ENCODE measurements at regions not wholly inside any gene's neighbourhood (a gene's known extent, or its start where the extent isn't known, plus 50 kb on each side); places are given as distances from the start of the nearest gene placed in this dataset.

DNA sequence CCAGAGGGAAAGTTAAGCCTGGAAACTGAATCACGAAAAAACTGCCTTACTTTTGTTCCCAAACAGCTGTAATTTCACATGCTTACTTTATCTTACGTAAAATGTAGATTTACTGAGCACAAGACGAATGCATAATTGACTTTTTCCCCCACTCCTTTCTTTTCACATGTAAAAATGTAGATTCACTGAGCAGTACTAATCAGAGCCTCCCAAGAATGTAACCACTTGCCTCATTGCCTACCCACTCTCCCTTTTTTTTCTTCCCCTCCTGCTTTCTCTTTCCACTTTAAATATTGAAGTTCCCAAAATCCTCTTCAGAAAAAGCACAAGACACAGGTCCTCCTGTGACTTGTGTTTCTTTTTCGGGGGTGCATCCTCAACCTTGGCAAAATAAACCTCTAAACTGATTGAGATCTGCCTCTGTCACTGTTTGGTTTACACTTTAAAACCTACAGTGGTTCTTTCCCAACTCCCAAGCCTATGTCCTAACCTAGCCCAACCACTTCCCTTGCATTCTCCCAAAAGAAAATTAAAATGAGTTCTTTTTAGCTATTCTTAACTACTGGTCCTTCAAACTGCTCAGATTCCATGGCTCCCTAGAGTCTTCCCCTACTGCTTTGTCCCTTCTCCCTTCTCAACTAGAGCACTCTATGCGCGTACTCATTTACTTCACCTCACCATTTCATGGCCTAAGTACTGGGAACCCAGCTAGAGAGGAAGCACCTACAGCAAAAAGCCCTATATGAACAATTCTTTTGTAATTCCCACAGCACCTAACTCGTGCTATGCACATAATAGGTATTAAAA lies 236.6 kb upstream of the MKLN1 start:
- DNase-seq: no peak

DNA sequence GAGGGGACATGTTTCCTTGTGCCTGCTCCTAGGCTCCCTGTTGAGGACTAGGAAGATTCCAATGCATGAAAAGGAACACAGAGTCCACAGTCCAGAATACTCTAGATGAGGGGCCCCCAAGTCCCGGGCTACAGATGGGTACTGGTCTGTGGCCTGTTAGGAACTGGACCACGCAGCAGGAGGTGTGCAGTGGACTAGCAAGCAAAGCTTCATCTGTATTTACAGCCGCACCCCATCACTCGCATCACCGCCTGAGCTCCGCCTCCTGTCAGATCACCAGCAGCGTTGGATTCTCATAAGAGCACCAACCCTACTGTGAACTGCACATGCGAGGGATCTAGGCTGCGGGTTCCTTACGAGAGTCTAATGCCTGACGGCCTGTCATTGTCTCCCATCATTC lies 233.0 kb upstream of the MKLN1 start:
- DNase-seq: no peak

DNA sequence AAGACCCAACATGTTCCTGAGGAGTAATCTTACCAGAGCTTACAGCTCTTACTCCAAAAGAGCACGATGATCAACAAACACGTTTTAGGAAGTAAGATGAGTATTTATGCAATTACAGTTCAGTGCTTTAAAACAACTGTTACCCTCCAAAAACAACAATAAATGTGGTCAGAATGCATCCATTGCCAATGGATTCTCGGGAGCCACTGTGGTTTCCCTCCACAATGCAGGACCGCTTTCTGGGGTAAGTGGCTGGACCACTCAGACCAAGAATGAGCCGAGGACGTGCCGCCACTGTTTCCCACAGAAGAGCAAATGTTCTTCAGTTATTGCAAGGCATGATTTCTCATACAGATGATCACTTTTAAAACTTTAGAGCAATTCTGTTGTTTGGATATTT lies 232.3 kb upstream of the MKLN1 start:
- no peak for DNase-seq

DNA sequence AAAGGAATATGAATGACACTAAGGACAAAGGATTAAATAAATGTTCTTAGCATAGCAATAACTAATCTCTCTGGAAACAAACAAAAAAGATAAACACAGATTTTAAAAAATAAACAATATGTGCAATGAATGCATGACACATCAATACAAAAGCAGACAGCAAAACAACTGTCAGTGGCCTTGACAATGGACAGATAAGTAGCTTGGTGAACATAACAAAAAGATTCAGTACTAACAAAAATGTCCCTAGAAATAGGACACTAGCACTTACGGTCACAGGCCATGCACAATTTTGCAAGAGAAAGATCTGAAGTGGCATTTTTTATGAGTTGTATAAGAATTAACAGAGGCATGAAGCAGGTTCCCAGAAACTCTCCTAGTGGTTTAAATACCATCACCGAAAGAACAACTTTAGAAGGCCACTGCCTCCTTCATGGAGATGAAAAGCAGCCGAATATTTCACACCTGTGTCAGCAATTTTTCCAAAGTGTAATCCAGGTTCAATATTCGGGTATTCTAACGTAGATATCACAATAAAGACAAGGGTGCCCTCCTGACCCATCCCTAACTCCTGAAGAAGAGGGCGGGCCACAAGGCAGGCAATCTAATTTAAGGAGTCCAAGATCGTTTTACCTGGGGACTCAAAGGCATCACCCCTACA lies 231.3 kb upstream of the MKLN1 start:
- DNase-seq: no peak

DNA sequence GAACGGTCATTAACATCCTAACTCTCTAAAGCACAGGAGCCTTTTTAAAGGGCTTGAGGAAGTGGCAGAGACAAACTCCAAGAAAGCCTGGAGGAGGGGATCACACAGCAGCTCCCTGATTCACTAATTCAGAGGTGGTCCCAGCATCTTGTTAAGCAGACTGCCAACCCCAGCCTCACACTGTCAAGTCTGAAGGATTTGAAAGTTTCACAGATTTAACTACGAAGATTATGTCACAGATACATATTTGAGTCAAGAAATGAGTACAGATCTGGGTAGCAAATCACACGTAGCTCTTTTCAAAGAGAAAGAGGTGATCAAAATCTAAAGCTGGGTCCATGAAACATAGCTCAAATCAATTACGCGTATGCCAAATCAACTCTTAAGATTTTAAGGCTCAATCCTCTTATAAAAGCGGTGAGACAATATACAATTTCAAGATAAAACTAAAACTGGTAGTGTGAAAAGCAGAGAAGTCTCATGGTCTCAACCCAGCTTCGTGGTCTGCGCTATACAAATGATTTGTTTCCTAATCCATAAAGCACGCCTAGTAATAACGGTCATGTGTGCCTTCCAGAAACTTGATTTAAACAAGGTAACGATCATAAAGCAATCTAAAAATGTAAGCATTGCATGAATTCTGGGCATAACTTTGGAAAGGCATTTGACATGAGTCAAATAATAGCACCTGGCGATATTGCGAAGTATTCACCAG lies 229.9 kb upstream of the MKLN1 start:
- no peak for DNase-seq

DNA sequence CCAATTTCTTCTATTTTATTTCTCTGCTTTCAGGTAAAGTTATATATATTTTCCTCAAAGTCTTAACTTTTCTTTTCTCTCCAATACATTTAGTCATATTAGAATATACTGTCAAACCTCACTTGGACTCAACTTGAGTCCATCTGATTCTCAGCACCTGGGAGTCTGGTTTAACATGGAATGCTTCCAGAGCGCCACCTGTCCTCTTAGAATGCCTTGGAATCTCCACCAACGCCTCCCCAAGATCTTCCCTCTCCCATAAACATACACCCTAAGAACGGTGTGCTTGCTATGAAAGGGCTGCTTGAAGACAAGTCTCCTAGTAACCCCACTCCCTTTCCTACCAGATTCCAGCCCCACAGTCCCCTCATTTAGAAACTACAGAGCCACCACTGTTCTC lies 229.1 kb upstream of the MKLN1 start:
- no peak for DNase-seq

DNA sequence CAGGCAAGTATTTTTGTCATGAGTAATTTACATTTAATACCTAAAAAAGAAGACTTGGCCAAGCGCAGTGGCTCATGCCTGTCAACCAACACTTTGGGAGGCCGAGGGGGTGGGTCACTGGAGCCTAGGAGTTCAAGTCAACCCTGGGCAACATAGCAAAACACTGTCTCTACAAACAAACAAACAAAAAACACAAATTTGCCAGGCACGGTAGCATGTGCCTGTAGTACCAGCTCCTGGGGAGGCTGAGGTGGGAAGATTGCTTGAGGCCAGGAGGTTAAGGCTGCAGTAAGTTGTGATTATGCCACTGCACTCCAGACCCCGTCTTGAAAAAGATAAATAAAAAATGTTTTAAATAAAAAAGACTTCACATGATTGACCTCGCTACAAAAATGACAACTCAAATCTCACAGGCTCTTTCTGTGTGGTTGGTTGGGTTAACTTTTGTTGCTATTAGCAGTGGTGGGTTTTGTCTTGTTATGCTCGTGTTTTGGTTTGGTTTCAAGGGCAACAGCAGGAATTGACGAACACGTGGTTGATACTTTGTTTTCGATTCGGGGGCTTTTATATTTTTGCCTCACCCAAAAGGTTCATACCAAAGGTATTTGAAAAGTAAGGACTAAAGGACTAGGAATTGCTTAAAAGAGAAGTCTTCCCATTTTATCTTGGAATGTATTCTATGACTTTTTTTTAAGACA lies 227.2 kb upstream of the MKLN1 start:
- no peak for DNase-seq

DNA sequence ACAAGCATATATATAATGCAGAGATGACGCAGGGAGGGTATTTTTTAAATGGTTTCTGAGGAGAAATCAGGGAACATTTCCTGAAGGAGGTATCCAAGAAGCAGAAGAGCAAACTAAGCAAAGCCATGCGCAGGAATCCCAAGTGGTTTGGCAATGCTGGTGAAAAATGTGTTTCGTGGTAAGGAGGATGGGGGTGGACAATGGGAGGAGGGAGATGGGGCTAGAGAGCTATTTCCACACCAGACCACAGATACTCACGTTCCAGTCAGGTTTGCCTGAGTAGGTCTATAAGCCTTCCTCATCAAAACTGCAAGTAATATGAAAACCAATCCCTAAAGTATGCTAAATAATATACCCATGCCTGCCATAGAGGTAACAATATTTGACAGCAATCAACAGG lies 223.7 kb upstream of the MKLN1 start:
- DNase-seq: peak; percentile 90

DNA sequence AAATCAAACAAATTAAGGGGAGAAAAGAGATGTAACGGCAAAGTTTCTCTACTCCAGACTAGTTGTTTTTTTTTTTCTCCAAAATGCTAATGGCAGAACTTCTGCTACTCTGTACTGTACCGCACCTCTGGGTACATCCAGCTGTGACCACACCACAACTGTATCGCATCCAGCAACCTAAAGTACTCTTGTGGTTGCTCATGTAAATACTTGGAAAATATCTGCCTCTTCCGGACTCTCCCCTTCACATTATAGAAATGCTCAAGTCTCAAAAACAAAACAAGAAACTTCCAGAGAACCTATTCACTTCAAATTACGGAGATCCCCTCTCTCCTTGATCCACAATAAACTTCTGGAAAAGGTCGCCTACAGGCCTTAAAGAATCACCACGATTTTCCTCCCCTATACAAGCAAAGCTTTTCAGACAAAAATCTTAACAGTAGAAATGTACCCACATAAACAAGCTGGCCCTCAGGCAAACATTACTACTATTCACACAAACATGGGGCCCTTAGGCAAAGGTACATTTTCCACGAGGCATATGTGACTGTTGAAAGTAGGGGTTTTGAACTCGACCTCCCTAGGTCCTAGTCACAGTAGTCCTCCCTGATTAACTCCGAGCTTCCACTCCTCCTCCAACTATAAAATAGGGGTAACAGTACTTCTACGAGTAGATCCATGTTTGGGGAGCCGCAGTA lies 222.9 kb upstream of the MKLN1 start:
- DNase-seq: peak; percentile 8

DNA sequence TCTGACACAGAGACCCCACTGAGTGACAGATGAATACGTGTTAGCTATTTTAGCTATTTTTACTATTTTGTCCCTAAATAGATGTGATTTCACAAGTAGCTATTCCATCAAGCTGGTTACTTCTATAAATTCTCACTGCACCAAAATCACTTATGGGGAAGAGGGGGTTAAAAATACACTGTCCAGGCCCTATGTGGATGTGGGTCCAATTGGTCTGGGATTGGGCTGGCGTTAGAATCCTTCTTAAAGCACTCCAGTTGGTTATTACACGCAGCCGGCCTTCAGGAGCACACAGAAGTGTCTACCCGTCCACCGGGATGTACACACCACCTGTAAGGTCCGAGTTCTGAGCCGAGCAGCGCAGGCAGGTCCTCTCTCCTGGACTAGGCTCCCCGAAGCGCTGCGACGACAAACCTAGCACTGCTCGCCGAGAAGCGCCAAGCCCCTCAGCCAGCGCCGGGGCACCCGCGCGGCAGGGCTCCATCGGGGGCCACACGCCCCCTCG lies 222.3 kb upstream of the MKLN1 start:
- peak; percentile 15 for DNase-seq

DNA sequence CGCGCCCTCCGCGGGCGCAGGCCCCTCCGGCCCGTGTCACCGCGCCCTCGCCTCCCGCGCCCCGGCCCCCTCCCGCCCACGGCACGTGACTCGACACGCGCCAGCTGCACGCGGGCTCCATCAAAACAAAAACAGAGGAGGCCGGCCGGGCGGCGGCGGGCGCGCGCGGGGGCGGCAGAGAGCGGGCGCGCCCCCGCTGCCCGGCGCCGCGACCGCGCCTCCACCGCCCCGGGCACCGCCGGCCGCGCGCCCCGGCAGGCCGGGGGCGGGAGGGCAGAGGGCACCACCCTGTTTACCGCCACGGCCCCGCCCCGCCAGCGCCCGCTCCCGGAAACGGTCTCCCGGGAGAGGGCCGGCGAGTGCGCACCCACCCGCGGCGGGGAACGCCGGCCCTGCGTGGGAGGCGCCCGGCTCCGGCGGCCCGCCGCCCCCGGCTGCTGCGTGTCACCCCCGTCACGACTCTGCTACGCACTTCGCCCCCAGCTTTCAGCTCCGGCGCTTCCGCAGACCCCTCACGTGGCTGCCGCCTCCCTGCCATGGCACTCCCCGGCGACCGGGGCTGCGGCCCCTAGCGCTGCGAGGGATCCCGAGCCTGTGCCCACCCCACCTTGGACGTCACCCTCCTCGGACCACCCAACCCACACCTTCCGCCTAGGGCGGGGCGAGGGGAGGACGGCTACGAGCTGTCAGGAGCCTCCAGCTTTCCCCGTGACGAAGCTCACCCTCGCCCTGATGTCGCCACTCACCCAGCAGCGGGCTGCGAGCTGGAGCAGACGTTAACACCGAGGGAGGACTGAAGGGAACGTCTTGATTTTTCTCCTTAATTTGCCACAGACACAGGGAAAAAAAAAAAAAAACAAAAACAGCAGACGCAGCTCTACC lies 221.6 kb upstream of the MKLN1 start:
- DNase-seq: peak; percentile 57

DNA sequence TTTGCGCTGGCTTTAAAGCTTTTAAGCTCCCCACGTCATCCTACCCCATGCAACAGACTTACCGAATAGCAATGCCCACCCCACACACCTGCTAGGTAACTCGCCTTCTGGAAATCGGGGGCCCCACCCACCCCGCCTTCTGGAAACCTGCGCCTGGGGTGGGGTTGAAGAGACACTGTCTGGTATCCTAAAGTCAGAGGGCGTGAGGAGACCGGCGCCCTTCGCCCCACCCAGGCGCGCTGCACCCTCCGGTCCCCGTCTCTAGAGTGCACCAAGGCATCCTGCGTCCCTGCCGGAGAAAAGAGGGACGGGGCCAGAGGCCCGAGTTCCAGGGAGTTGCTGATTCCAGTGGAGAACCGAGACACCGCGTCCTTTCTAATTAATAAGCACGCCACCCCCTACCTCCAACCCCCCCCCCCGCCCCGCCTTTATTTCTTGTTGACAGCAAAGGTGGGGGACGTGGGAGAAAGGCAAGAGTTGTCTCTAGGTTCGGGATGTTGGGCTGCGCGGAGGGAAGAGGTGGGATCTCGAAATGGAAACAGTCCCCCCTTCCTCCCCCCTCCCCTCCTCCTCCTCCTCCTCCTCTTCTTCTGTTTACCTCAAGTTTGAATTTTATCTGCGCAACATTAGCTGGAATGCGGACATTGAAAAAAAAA lies 220.9 kb upstream of the MKLN1 start:
- DNase-seq: peak; percentile 32

DNA sequence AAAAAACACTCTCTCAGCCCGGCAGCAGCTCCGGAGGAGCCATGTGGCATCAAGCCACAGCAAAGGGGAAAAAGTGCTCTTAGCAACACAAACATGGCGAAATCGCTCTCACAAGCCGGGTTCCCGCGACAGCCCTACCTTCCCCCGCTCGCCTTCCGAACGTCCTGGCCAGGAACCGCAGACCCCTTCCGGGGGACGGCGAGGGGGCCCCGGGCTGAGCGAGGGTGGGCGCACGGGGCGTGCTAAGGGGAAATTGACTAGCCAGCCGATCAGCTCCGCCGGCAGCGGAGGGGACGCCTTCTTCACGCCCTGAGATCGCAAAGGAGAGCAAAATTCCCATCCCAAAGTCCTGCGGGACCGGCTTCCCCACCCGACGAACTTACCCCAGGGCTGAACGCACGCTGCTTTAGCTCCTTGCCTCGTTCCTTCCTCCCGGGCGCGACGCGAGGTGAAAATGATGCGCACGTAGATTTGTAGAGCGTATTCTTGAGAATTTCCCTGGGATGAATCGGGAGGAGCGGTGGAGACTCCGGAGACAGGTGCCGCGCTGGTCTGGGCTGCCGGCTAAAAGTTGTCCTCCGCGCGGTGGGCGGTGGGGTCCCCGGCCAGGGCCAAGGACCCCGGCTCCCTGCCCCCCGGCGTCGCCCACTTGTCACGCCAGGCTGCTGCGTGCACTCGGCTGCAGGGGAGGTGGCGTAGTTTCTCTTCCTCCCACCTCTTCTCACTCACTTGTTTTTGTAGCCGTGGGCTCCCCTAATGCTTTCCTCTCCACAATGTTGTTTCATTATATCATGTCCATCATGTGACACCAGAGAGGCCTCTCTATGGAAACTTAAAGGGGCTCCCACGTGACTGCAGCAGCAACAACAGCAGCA lies 220.1 kb upstream of the MKLN1 start:
- DNase-seq: peak; percentile 76

DNA sequence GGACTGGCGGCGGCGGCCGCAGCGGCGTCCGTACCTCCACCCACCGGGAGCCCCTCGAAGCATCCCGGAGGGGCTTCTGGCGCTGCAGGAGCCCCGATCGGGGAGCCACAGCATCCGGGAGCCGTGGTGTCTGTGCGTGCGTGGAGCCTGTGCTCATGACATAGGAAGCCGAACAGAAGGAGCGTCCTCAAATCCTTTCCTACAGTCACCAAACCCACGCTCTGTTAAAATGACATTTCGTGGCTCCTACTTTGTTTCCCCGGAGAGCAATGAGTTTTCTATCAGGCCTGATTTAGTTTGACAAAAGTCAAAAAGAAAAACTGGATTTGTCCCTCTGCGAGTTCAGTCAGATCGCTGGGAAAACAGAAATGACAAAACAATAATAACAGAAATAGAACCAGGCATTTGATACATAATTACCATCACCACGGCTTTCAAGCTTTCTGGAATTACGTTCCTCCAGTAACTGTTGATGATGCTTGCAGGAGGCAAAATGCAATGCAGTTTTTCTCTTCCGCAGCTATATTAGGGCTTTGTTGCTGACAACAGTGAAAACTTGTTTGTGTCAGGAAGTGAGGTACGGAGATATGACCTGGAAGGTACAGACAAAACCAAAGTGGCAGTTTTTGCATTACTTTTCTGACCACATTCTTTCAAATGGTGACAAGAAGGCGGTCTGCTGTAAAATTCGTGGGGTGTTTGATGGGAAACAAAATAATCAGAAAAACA lies 219.3 kb upstream of the MKLN1 start:
- DNase-seq: peak; percentile 15

DNA sequence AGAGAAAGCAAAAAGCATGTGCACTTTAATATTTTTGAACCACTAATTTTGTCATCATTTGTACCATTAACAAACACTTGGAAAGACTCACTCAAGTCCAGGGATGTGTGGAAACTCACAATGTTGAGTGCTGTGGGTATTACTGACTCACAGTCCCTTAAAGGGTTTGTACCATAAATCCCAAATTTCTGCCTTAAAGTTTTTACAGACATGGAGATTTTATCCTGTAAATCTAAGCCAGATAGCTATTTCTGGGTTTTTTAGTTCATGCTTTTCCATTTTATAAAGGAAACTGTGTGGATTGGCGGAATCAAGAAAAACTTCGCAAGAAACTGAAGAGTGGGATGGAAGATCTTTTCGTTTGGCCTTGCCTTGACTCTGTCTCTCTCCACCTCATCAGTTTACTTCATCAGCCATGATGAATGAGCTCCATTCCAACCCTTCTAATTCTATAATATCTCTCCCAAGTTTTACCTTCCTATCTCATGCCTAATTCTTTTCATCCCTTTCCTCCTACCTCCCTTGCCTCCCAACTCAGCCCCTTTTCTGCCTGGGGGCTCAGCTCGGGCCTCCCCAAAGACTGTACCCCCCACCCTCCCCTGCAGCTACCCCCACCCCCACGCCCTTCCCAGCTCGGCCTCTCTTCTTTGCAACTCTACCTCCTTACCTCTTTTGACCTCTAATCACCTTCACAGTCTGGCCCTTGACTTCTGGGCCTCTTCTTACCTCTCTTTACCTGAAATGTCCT lies 218.5 kb upstream of the MKLN1 start:
- peak; percentile 38 for DNase-seq

DNA sequence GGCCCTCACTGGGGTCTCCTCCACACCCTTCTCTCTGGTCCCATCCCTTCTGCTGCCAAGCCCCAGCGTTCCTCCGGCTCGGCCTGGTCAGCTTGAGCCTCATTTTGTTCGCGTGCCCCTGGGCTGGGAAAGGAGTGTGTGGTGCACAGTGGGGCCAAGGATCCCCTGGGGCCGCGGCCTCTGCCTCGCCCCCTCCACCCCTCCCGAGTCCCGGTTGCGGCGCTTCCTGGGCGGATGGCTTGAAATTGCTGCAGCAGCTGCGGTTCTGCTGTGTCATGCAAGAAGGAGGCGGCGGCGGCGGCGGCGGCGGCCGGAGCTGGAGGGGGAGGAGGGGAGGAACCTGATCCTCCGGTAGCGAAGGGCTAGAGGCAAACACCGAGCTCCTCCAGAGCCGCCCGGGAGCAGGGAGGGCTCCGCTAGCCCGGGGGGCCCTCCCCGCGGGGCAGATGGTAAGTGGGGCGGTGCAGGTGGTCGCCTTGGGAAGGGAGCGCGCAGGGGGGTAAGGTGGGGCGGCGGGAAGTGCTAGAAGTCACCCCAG lies 217.8 kb upstream of the MKLN1 start:
- peak; percentile 89 for DNase-seq

DNA sequence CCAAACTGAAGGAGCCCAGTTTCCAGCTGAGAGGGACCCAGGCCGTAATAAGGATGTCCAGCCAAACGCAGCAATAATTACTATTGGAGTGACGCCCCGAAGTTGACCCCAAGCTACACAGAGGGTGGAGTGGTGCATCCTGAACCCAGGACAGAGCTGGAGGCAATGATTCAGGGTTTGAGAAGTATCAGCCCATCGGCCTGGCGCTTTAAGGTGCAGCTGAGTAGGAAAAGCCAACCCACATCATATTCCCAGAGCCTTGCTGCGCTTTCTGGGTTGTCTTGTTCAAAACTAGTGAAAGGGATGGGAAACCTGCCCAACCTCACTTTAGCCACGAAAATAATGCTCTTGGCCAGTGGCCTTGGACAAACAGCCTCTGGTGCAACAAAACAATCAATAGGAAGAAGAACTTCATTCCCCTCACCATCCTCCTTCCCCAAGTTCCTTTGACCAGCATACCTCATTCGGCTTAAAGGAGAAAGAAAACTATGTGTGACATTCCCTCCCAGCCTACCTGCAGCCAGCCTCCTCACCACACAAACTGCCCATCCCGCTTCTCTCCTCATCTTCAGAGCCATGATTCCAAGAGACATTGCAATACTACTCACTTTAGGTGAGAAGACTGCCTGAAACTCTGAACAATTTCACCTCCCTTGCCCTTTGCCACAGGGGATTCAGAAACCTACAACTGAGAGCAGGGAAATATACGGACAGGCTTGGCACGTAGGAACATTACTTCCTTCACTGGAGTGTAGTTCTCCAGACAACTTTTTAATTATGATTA lies 217.2 kb upstream of the MKLN1 start:
- peak; percentile 39 for DNase-seq

Data from fibroblast of skin of right biceps (primary cell).